OCI-M1 (cell line): ENCODE measurements at regions not wholly inside any gene's neighbourhood (a gene's known extent, or its start where the extent isn't known, plus 50 kb on each side); places are given as distances from the start of the nearest gene placed in this dataset.
"Not testable (repeated sequence)": the region's sequence is repeated elsewhere in the genome, so short reads cannot be mapped to it uniquely, and the experiment has no call there.

Source experiments
- DNase-seq: peaks from one replicate; lab custom pipeline; 2025; lab: John Stamatoyannopoulos, UW

DNA sequence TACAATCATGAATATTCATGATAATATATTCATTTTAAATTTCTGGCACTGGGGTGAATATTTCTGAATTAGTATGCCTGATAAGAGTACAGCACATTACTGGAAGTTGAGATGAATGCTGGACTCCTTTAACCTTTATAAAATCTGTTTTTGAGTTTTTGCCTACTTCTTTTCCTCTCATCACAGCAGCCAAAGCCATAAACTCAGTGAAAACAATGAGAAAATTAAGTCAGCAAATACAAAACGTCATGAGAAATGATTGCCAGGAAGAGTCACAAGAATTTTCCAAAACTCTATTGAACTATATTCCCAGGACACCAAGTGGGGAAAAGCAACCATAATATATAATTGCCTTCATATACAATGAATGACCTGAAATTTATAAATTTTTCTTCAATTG is 837.6 kb downstream of the TBC1D32 start:
- no peak for DNase-seq

- peak; percentile 30 for DNase-seq
Measured at GRCh38 chr6:120493505-120493904, 840.8 kb downstream of the TBC1D32 start.

GRCh38 chr6:120489941-120490340 is 844.3 kb downstream of the TBC1D32 start:
- DNase-seq: peak; percentile 15

DNA sequence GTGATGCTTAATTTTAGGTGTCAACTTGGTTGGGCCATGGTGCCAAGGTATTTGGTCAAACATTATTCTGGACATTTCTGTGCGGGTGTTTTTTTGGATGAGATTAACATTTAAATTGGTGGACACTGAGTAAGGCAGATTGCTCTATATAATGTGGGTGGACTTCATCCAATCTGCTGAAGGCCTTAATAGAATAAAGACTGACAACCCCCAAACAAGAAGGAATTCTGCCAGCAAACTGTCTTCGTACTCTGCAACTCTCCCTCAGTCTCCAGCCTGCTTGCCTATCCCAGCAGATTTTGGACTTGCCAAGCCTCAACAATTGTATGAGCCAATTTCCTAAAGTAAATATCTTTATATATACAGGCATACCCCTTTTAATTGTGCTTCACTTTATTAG is 850.1 kb downstream of the TBC1D32 start:
- no peak for DNase-seq

GRCh38 chr6:120478650-120479049 is 855.6 kb downstream of the TBC1D32 start:
- peak; percentile 7 for DNase-seq

- DNase-seq: no peak
Measured at GRCh38 chr6:120473804-120474203, 860.5 kb downstream of the TBC1D32 start.

DNA sequence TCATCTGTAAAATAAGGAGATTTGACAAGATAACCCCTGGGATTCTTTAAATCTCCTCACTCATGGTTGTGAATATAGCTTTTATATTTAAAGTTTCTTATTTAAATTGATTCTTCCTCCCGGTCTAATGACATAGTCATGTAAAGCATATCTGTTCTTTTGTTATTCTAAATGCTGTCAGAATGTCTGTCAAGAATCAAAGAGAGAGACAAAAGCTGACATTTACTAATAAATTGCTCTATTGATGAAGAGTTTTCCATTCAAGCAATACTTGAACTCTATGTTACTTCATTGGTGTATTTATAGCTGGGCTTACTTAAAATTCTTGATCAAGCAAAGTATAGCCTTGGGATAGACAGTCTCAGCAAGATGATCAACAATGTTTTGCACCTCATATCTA is 865.8 kb downstream of the TBC1D32 start:
- no peak for DNase-seq

DNA sequence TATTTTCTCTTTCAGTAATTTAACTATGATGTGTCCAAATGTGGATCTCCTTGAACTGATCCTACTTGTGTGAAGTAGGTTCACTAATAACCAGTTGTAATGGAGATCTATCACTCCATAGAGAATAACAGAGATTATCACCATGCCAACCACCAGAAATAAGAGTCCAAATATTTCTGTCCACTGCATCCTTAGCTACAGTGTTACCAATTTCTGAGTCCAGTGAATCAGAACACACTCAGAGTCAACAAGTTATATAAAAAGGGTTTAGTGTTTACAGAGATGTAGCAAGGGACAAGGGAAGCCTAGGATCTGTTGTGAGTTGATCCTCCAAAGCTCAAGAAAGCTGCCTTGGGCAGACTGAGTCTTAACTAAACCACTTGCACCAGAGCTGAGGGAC is 882.8 kb downstream of the TBC1D32 start:
- DNase-seq: no peak

DNA sequence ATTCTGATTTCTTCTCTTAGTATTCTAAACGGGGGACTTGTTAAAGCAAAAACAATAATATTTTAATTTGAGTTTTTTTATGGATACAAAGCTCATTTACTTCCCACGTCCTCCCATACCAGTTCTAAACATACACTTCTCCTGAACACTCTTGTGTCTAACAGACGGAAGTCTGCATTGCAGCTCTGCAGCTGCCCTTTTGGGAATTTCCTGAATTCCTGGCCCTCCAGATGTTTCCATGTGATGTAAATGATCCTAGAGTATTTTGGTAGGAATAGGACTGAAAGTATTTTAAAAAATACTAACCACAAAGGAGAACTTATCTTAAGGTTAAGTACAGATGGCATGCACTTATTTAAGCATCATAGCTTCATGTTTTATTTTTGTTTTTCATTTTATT is 886.7 kb downstream of the TBC1D32 start:
- DNase-seq: no peak

GRCh38 chr6:120432840-120433239 is 901.4 kb downstream of the TBC1D32 start:
- DNase-seq: not testable (repeated sequence)

DNA sequence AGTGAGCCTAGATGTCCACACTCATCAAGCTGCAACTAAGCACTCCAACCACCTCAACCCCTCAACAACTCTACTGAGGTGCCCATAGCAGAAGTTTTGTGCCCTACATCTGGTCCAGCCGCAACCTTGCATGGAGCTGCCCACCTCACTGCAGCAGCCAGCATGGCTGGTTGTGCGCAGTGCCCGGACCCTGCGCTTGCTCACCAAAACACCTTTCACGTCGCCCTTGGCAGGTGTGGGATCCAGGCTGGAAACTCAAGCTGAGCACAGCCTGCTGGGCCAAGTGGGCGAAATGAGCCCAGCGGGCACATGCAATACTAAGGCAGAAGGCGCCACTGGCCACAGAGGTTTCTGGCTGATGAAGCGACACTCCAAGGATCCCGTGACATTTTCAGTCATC is 902.4 kb downstream of the TBC1D32 start:
- no peak for DNase-seq

GRCh38 chr6:120411394-120411793 is 922.9 kb downstream of the TBC1D32 start:
- no peak for DNase-seq

DNA sequence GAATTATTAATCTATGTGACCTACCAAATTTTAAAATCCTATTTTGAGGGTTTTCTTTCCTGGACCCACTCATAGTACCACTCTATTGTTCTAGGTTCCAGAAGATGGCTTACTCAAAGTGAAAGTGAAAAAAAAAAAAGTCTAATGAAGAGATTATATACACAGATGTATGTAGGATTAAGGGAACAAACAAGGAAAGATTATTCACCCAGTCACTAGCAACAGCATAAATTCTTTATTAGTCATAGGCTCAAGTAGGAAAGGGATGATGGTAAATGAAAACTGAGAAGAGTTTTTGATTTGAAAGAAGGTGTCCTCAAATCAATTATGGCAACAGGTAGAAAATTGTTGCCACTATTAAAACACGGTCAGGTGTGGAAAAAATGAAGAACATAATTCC is 923.7 kb downstream of the TBC1D32 start:
- no peak for DNase-seq

DNA sequence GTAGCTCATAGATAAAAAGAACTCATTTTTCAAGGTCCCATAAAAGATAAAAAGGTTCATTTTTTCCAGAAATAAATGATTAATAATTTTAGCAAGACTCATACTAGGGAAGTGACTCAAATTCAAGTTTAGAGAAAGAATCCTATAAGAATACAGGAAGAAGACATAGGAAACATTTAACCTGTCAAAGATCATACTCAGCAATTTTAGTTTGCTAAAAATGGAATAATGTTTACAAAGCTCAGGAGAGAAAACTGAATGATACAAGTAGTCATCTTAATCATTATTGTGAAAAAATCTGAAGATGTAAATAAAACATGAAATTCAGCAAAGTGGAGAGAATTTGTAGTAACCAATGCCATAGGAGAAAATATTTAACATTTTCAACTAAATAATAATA is 926.6 kb downstream of the TBC1D32 start:
- no peak for DNase-seq

- DNase-seq: peak; percentile 11
Measured at GRCh38 chr6:120405947-120406346, 928.3 kb downstream of the TBC1D32 start.

DNA sequence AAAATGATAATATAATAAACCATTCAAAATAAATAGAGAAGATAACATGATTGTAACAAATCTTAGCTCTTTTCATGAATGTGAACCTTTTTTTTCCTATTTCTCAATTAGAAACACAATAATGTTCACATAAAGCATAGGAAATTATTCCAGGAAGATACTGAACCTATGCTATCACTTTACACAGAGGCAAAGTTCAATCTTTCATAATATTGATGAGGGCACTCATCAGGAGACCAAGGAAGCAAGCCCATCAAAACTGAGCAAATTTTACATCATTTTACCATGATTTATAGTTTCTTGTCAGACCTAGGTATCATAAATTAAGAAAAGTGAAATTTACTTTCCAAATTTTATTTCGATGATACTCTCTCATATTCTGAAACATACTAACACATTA is 938.5 kb downstream of the TBC1D32 start:
- no peak for DNase-seq

DNA sequence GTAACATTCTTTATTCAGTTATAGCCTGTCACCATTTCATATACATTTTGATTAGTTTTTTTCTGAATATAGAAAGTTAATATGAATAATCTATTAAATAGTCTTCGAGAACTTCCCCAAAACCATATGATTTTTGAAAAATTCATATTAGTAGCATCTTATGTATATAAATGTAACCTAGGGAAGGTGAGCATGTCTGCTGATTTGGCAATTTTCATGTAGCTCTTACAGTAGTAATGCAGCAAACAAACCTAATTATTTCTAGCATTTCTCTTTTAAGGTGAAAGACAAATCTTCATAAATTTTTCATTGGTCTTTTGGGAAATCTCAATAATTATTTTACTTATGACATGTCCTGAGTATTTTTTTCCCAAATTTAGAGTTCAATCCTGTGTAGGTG is 939.0 kb downstream of the TBC1D32 start:
- no peak for DNase-seq

GRCh38 chr6:120392941-120393340 is 941.3 kb downstream of the TBC1D32 start:
- no peak for DNase-seq

GRCh38 chr6:120384671-120385070 is 949.6 kb downstream of the TBC1D32 start:
- DNase-seq: no peak

DNA sequence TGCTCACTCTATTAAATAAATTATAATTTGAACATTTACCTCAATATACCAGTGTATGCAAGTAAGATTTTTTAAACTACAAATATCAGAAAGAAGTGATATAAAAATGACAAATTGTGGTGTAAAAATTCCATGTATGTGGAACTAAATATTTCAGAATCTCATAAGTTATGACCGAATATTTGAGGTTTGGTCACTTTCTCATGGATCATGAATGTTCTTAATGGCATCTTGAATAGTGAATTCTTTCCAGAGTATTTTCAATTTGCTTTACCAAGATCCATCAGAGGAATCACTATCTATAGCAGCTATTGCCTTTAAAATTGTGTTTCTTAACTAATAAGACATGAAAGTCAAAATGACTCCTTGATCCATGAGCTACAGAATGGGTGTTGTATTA is 950.6 kb downstream of the TBC1D32 start:
- DNase-seq: no peak

DNA sequence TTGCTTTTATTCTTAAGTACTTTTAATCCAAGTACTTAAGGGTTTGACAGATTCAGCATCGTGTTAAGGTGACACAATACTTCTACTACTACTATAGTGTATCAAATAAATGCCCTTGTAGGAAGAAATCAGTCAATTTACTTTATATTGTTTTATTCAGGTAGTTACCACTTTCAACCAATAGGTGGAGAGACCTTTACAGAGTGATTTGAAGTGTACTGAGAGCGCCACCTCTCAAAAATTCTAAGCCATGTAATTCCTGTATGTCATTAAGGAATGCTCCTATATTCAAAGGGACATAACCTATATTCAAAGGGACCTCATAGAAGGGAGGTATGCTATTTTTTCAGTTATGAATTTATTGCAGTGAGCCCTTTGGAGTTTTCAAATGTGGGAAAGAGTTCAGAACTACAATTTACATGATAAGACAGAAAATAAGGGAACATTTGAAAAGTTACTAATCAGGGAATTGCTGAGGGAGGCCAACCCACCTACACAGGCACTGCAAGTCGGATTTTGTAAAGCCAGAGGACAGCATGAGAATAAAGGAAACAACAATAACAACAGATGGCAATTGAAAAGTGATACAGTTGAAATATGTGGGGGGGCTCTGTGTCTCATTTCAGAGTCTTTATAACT is 955.6 kb downstream of the TBC1D32 start:
- peak; percentile 87 for DNase-seq

GRCh38 chr6:120373185-120373584 is 961.1 kb downstream of the TBC1D32 start:
- DNase-seq: no peak

DNA sequence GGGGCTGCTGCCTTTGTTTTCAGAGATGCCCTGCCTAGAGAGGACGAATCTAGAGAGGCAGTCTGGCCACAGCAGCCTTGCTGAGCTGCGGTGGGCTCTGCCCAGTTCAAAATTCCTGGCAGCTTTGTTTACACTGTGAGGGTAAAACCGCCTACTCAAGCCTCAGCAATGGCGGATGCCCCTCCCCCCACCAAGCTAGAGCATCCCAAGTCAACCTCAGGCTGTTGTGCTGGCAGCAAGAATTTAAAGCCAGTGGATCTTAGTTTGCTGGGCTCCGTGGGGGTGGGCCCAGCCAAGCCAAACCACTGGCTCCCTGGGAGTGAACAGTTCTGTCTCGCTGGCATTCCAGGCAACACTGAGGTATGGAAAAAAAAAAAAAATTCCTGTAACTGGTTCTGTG is 970.9 kb downstream of the TBC1D32 start:
- DNase-seq: no peak

DNA sequence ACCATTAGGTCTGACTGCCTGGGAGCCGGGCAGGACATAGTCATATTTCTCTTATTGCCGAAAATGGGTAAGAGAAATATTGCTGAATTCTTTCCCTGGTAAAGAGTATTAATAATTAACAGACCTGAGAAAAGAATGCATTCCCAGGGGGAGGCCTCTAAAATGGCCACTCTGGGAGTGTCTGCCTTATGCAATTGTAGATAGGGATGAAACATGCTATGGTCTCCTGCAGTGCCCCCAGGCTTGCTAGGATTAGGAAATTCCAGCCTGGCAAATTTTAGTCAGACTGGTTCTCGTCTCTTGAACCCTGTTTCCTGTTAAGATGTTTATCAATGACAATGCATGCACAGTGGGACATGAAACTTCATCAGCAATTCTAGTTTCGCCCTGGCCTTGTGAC is 975.7 kb downstream of the TBC1D32 start:
- DNase-seq: peak; percentile 38

GRCh38 chr6:120357447-120357846 is 976.8 kb downstream of the TBC1D32 start:
- no peak for DNase-seq
